ENCODE measurements at regions not wholly inside any gene's neighbourhood (a gene's known extent, or its start where the extent isn't known, plus 50 kb on each side); places are given as distances from the start of the nearest gene placed in this dataset.
A peak's percentile ranks its signal among the peaks of the same experiment; 100 is the strongest.

DNA sequence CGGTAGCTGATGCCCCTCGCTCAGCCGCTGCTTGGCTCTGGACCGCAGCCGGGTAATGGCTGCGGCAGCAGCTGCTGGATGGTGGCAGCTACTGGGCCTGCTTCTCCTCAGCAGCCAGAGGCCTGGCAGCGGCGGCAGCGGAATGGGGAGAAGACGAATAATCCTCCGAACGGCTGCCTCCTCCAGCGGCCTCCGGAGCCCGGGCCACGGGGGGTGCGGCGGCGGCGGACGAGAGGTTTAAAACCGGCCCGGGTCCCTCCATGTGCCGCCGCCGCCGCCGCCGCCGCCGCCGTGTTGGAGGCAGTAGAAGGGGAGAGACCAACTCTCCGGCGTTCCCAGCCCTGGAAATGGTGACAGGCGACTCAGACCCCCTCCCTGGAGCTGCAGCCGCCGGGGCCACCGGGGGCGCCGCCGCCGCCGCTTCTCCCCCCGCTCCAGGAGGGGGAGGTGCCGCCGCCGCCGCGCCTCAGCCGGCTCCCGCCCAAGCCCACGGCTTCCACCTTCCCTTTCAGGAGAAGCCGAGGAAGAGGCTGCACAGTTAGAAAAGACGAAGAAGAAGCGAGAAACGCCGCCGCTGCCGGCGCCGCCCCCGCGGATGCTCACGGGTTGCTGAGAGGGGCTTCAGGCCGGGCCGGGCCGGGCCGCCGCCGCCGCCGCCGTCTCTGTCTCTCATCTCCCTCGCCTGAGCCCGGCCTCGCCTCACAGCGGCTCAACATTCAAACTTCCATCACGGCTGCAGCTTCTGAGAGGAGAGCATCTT is 118.4 kb upstream of the PRSS3 start:
- peak; percentile 80 for DNase-seq
- Histone ChIP-seq H3K9me3 (no peaks in the 10 kb centered on the region), H3K4me1 (peaks cover 0 to 16% (median 6%) of the 10 kb centered on the region in 6 donors), H3K4me3 (peak overlapping the region; percentile 37 to 74 (median 48)), H3K36me3 (no peaks in the 10 kb centered on the region), H3K27ac (peak overlapping the region in 6 of 8 donors; percentile 1 to 66 (median 34)), H3K27me3 (replicated peaks in 1 of 7) (peaks cover 0 to 60% (median 20%) of the 10 kb centered on the region in 7 donors)
- intact Hi-C loops (cut with DNase I; ENCODE audit: low total_unique reads), result no loop called here
- no peak for TF ChIP-seq POLR2AphosphoS5 (IDR thresholded peaks at IDR 0.05)
- TF ChIP-seq POLR2A (IDR thresholded peaks at IDR 0.05), result no peak
- TF ChIP-seq, protein P1, sequence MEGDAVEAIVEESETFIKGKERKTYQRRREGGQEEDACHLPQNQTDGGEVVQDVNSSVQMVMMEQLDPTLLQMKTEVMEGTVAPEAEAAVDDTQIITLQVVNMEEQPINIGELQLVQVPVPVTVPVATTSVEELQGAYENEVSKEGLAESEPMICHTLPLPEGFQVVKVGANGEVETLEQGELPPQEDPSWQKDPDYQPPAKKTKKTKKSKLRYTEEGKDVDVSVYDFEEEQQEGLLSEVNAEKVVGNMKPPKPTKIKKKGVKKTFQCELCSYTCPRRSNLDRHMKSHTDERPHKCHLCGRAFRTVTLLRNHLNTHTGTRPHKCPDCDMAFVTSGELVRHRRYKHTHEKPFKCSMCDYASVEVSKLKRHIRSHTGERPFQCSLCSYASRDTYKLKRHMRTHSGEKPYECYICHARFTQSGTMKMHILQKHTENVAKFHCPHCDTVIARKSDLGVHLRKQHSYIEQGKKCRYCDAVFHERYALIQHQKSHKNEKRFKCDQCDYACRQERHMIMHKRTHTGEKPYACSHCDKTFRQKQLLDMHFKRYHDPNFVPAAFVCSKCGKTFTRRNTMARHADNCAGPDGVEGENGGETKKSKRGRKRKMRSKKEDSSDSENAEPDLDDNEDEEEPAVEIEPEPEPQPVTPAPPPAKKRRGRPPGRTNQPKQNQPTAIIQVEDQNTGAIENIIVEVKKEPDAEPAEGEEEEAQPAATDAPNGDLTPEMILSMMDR (IDR thresholded peaks at IDR 0.05 in 8 of 11, conservative IDR thresholded peaks at IDR 0.05 in 3 of 11), result no peak
- WGBS, 5 donors, result 1 to 2% (median 1%) methylated on average over 40 to 78 of the region's 78 CpGs

DNA sequence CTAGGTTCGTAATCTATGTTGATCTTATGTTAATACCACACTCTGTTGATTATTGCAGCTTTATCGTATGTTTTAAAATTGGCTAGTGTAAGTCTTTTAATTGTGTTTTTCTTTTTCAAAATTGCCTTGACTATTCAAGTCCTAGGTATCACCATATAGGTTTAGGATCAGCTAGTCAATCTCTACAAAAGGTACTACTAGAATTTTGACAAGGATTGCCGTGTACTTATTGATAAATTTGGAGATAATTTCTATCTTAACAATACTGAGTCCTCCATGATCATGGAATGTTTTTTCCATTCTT is 117.9 kb upstream of the PRSS3 start:
- H3K4me3 ChIP-seq, result peak overlapping the region in 7 of 8 donors; percentile 43 to 74 (median 49)
- H3K9me3 ChIP-seq, result no peaks in the 10 kb centered on the region
- no peaks in the 10 kb centered on the region for H3K36me3 ChIP-seq
- peaks cover 0 to 16% (median 6%) of the 10 kb centered on the region in 6 donors for H3K4me1 ChIP-seq
- H3K27me3 ChIP-seq (replicated peaks in 1 of 7), result peaks cover 0 to 64% (median 20%) of the 10 kb centered on the region in 7 donors
- intact Hi-C loops (cut with DNase I; ENCODE audit: low total_unique reads), result no loop called here
- H3K27ac ChIP-seq, result peak overlapping the region in 4 of 8 donors; percentile 3 to 66 (median 50)
- DNase-seq, result no peak
- 48 to 62% (median 51%) methylated on average over 3 of the region's 3 CpGs for WGBS, 5 donors
- TF ChIP-seq POLR2AphosphoS5 (IDR thresholded peaks at IDR 0.05) (no peak), POLR2A (IDR thresholded peaks at IDR 0.05) (no peak)
- TF ChIP-seq, protein P1 (IDR thresholded peaks at IDR 0.05 in 8 of 11, conservative IDR thresholded peaks at IDR 0.05 in 3 of 11), result no peak

DNA sequence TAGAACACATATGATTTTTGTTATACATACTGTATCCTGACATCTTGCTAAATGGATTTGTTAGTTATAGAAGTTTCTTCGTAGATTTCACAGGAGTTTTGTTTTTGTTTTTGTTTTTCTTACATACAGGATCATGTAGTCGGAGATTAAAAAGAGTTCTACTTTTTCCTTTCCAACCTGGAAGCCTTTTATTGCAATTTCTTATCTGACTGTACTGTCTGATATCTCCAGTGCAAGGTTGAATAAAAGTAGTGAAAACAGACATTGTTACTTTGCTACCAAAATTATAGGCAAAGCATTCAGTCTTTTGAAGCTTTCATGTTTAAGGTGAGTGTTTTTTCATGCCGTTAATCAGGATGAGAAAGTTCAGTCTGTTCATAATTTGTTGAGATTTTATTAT is 117.4 kb upstream of the PRSS3 start:
- Histone ChIP-seq H3K27ac (no peak overlapping the region), H3K36me3 (no peaks in the 10 kb centered on the region), H3K4me1 (peaks cover 0 to 16% (median 6%) of the 10 kb centered on the region in 6 donors), H3K9me3 (no peaks in the 10 kb centered on the region), H3K4me3 (no peak overlapping the region), H3K27me3 (replicated peaks in 1 of 7) (peaks cover 0 to 65% (median 20%) of the 10 kb centered on the region in 7 donors)
- TF ChIP-seq POLR2A (IDR thresholded peaks at IDR 0.05), result no peak
- no peak for TF ChIP-seq POLR2AphosphoS5 (IDR thresholded peaks at IDR 0.05)
- TF ChIP-seq, protein P1 (IDR thresholded peaks at IDR 0.05 in 8 of 11, conservative IDR thresholded peaks at IDR 0.05 in 3 of 11), result no peak
- intact Hi-C loops (cut with DNase I; ENCODE audit: low total_unique reads), result no loop called here
- DNase-seq, result no peak
- 80 to 93% (median 88%) methylated on average over 3 of the region's 3 CpGs for WGBS, 5 donors

DNA sequence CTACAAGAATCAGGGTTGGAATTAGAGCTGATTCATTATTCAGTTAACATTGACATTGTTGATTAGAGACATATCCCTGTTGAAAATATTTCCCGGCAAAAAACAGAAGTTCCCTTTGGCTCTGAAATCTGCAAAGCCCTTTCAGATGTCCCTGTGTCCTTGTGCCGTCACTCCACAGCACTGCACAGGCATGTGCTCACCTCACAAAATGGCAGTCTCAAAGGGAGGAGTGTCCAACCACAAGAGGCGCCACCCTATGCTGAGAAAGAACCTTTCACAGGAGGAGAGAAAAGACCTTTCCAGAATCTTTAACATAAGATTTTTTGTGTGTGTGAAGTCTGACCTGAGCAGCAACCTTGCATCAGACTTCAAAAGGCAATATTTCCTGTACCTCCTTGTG is 112.8 kb upstream of the PRSS3 start:
- TF ChIP-seq POLR2AphosphoS5 (IDR thresholded peaks at IDR 0.05) (no peak), POLR2A (IDR thresholded peaks at IDR 0.05) (no peak)
- TF ChIP-seq, protein P1 (IDR thresholded peaks at IDR 0.05 in 8 of 11, conservative IDR thresholded peaks at IDR 0.05 in 3 of 11), result no peak
- no peak for DNase-seq
- H3K4me3 ChIP-seq, result no peak overlapping the region
- peaks cover 0 to 45% (median 2%) of the 10 kb centered on the region in 7 donors for H3K27me3 ChIP-seq (replicated peaks in 1 of 7)
- H3K27ac ChIP-seq, result no peak overlapping the region
- H3K9me3 ChIP-seq, result no peaks in the 10 kb centered on the region
- H3K36me3 ChIP-seq, result no peaks in the 10 kb centered on the region
- WGBS, 5 donors, result 80 to 95% (median 91%) methylated on average over 3 of the region's 3 CpGs
- intact Hi-C loops (cut with DNase I; ENCODE audit: low total_unique reads), result no loop called here
- H3K4me1 ChIP-seq, result peaks cover 0 to under 1% (median 0%) of the 10 kb centered on the region in 6 donors
